ENCODE measurements at regions not wholly inside any gene's neighbourhood (a gene's known extent, or its start where the extent isn't known, plus 50 kb on each side); places are given as distances from the start of the nearest gene placed in this dataset.

DNA sequence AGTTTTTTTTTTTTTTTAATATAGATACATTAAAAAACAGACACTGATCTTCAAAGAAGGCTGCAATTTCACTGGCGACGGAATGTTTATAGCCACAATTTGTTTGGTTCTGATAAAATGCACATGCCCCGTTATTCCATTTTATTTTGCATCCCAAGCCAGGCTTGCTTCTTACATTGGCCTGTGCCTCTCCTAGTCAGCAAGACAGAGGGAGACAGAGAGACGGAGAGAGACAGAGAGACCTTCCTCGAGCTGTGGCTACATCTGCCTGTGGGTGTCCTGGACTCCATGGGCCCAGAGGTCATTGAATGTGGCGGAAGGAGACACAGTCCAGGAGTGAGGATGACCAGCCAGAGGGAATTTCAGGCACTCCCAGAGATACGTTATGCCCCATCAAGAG, 926.6 kb downstream of the VRK1 start:
- 8% methylated on average over 6 of the region's 7 CpGs for WGBS (ENCODE audit: low lambda C conversion rate)
- Histone ChIP-seq H3K36me3 (replicated peaks in 1 of 2; ENCODE audit: control insufficient read depth in 1 of 2, insufficient read depth in 2 of 2, low read length in 1 of 2) (no peaks in the 10 kb centered on the region), H3K9me2 (no peaks in the 10 kb centered on the region), H2AFZ (ENCODE audit: low read depth) (no peak overlapping the region), H3K4me1 (ENCODE audit: control insufficient read depth in 1 of 2, insufficient read depth in 2 of 2, low read depth in 1 of 2, low read length in 1 of 2) (no peaks in the 10 kb centered on the region), H3K4me3 (ENCODE audit: low read depth in 2 of 2, low read length in 1 of 2) (no peak overlapping the region), H3K9me3 (no peaks in the 10 kb centered on the region), H3F3A (replicated peaks; ENCODE audit: insufficient read depth) (no peaks in the 10 kb centered on the region), H3K79me2 (ENCODE audit: insufficient read depth) (no peaks in the 10 kb centered on the region), H4K20me1 (ENCODE audit: insufficient read depth) (no peaks in the 10 kb centered on the region), H3K27ac (ENCODE audit: low read depth in 2 of 2, low read length in 1 of 2) (no peak overlapping the region), H3K9ac (no peak overlapping the region), H3K4me2 (no peak overlapping the region), H3K27me3 (ENCODE audit: insufficient read depth) (no peaks in the 10 kb centered on the region)
- no peak for DNase-seq
- no peak for TF ChIP-seq SIN3A (IDR thresholded peaks at IDR 0.05; ENCODE audit: borderline replicate concordance, low read depth, low read length)
- TF ChIP-seq FOXJ3 (CRISPR knock-in tag; IDR thresholded peaks at IDR 0.05), result no peak
- TF ChIP-seq, protein P1, sequence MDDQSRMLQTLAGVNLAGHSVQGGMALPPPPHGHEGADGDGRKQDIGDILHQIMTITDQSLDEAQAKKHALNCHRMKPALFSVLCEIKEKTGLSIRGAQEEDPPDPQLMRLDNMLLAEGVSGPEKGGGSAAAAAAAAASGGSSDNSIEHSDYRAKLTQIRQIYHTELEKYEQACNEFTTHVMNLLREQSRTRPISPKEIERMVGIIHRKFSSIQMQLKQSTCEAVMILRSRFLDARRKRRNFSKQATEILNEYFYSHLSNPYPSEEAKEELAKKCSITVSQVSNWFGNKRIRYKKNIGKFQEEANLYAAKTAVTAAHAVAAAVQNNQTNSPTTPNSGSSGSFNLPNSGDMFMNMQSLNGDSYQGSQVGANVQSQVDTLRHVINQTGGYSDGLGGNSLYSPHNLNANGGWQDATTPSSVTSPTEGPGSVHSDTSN (IDR thresholded peaks at IDR 0.05), result no peak
- TF ChIP-seq RCOR1 (IDR thresholded peaks at IDR 0.05; ENCODE audit: low read length), result no peak
- TF ChIP-seq ELF1 (IDR thresholded peaks at IDR 0.05), result no peak
- no peak for TF ChIP-seq GATA2 (CRISPR knock-in tag; IDR thresholded peaks at IDR 0.05)
- no peak for TF ChIP-seq RXRA (IDR thresholded peaks at IDR 0.05; ENCODE audit: borderline replicate concordance, low read depth)
- TF ChIP-seq RFX5 (IDR thresholded peaks at IDR 0.05; ENCODE audit: low read length), result no peak
- TF ChIP-seq, protein P2, sequence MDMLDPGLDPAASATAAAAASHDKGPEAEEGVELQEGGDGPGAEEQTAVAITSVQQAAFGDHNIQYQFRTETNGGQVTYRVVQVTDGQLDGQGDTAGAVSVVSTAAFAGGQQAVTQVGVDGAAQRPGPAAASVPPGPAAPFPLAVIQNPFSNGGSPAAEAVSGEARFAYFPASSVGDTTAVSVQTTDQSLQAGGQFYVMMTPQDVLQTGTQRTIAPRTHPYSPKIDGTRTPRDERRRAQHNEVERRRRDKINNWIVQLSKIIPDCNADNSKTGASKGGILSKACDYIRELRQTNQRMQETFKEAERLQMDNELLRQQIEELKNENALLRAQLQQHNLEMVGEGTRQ (IDR thresholded peaks at IDR 0.05; ENCODE audit: borderline replicate concordance, low read depth, low read length), result no peak
- TF ChIP-seq SMC3 (IDR thresholded peaks at IDR 0.05; ENCODE audit: low read depth, low read length), result no peak
- TF ChIP-seq MEF2A (IDR thresholded peaks at IDR 0.05; ENCODE audit: borderline replicate concordance, low read depth), result no peak
- TF ChIP-seq, protein P3, sequence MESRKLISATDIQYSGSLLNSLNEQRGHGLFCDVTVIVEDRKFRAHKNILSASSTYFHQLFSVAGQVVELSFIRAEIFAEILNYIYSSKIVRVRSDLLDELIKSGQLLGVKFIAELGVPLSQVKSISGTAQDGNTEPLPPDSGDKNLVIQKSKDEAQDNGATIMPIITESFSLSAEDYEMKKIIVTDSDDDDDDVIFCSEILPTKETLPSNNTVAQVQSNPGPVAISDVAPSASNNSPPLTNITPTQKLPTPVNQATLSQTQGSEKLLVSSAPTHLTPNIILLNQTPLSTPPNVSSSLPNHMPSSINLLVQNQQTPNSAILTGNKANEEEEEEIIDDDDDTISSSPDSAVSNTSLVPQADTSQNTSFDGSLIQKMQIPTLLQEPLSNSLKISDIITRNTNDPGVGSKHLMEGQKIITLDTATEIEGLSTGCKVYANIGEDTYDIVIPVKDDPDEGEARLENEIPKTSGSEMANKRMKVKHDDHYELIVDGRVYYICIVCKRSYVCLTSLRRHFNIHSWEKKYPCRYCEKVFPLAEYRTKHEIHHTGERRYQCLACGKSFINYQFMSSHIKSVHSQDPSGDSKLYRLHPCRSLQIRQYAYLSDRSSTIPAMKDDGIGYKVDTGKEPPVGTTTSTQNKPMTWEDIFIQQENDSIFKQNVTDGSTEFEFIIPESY (IDR thresholded peaks at IDR 0.05; ENCODE audit: borderline replicate concordance, low read depth), result no peak
- POLR2A ChIA-PET, result no interaction called here
- CTCF ChIA-PET, result no interaction called here

DNA sequence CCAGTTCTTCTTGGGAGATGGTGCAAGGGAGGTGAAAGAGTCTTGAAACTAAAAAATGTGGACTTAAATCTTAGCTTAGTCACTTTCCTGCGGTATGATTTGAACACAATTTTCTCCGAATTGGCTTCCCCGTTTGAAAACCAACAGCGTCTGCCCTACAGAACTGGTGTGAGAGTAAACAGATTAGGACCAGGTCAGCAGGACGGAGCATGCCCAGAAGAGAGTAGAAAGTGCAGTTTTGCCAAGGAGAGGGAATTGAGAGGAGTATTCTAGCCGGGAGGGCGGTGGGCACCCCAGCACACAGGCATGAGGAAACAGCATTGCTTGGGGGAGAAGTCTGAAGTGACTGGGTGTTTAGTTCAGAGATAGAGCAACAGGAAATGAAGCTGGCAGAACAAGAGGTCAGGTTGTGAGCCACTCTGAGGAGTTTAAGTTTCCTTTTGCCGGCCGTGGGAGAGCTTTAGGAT, 927.1 kb downstream of the VRK1 start:
- CTCF ChIA-PET, result no interaction called here
- H3K4me1 ChIP-seq (ENCODE audit: control insufficient read depth in 1 of 2, insufficient read depth in 2 of 2, low read depth in 1 of 2, low read length in 1 of 2), result no peaks in the 10 kb centered on the region

More for the DNA sequence above, 927.1 kb downstream of the VRK1 start:
- no peak overlapping the region for H3K9ac ChIP-seq
- no peaks in the 10 kb centered on the region for H3K79me2 ChIP-seq (ENCODE audit: insufficient read depth)
- H3K4me3 ChIP-seq (ENCODE audit: low read depth in 2 of 2, low read length in 1 of 2), result no peak overlapping the region
- no peaks in the 10 kb centered on the region for H3K9me3 ChIP-seq
- DNase-seq, result no peak
- no peaks in the 10 kb centered on the region for H4K20me1 ChIP-seq (ENCODE audit: insufficient read depth)
- POLR2A ChIA-PET, result no interaction called here
- no peak overlapping the region for H3K27ac ChIP-seq (ENCODE audit: low read depth in 2 of 2, low read length in 1 of 2)
- H3K36me3 ChIP-seq (replicated peaks in 1 of 2; ENCODE audit: control insufficient read depth in 1 of 2, insufficient read depth in 2 of 2, low read length in 1 of 2), result no peaks in the 10 kb centered on the region
- no peak overlapping the region for H3K4me2 ChIP-seq
- no peaks in the 10 kb centered on the region for H3F3A ChIP-seq (replicated peaks; ENCODE audit: insufficient read depth)
- H2AFZ ChIP-seq (ENCODE audit: low read depth), result no peak overlapping the region
- TF ChIP-seq TAF1 (IDR thresholded peaks at IDR 0.05; ENCODE audit: borderline replicate concordance, low read depth, low read length) (no peak), RXRA (IDR thresholded peaks at IDR 0.05; ENCODE audit: borderline replicate concordance, low read depth) (no peak), SIN3A (IDR thresholded peaks at IDR 0.05; ENCODE audit: borderline replicate concordance, low read depth, low read length) (no peak), MXI1 (IDR thresholded peaks at IDR 0.05; ENCODE audit: low read depth, low read length) (no peak)
- 3% methylated on average over 9 of the region's 9 CpGs for WGBS (ENCODE audit: low lambda C conversion rate)
- H3K27me3 ChIP-seq (ENCODE audit: insufficient read depth), result no peaks in the 10 kb centered on the region
- H3K9me2 ChIP-seq, result no peaks in the 10 kb centered on the region

Measured in SK-N-SH (cell line).